Peyer's patch (tissue), 4 donors: ENCODE measurements at regions not wholly inside any gene's neighbourhood (a gene's known extent, or its start where the extent isn't known, plus 50 kb on each side); places are given as distances from the start of the nearest gene placed in this dataset.
A peak's percentile ranks its signal among the peaks of the same experiment; 100 is the strongest.

ENCODE experiments used
- DNase-seq, 3 donors: peaks; one replicate each; pipeline ENCODE4 v3.0.0-alpha.2; 2017 to 2019
- H3K27ac ChIP-seq, 4 donors: fragments of 200-600 bp; sonication (generic); one replicate each; pipeline ENCODE4 v1.5.1; 2016 to 2019
- H3K27me3 ChIP-seq, 2 donors: fragments of 200-600 bp; sonication (generic); one replicate each; pipeline ENCODE4 v1.5.1; 2019
- H3K36me3 ChIP-seq, 3 donors: fragments of 200-600 bp; sonication (generic); one replicate each; pipeline ENCODE4 v1.5.1; 2016 to 2019
- H3K4me1 ChIP-seq, 4 donors: fragments of 200-600 bp; sonication (generic); one replicate each; pipeline ENCODE4 v1.5.1; 2016 to 2019
- H3K4me3 ChIP-seq, 4 donors: fragments of 200-600 bp; sonication (generic); 1 replicate in 3 of 4; 2 replicates in 1 of 4; pipeline ENCODE4 v1.5.1; 2016 to 2019; ENCODE audit warnings: mild to moderate bottlenecking in 1 of 4
- H3K9me3 ChIP-seq, 4 donors: fragments of 200-600 bp; sonication (generic); one replicate each; pipeline ENCODE4 v1.5.1; 2016 to 2019; ENCODE audit warnings: mild to moderate bottlenecking in 1 of 4
- CTCF ChIP-seq, 6 experiments: fragments of 450-650 bp in 4 of 6; fragments of 200-600 bp in 2 of 6; sonication (generic) in 1 of 6; IDR thresholded peaks; one replicate each; pipeline ENCODE4 v1.5.1; 2017 to 2019; ENCODE audit warnings: antibody characterized with exemption in 6 of 6, mild to moderate bottlenecking in 3 of 6, moderate library complexity in 1 of 6
- POLR2A ChIP-seq, 2 donors: fragments of 450-650 bp; IDR thresholded peaks; one replicate each; pipeline ENCODE4 v1.5.1; 2017; ENCODE audit warnings: antibody characterized with exemption in 2 of 2, mild to moderate bottlenecking in 2 of 2, moderate library complexity in 2 of 2

GRCh38 chr9:129356871-129357772 is 179.1 kb upstream of the IER5L start:
- Histone ChIP-seq H3K4me3 (no peak overlapping the region), H3K36me3 (no peaks in the 10 kb centered on the region), H3K4me1 (peaks cover 0 to 8% (median under 1%) of the 10 kb centered on the region in 4 donors), H3K27ac (no peak overlapping the region), H3K9me3 (no peaks in the 10 kb centered on the region), H3K27me3 (peaks cover 0 to 3% of the 10 kb centered on the region in 2 donors)
- TF ChIP-seq CTCF (IDR thresholded peaks at IDR 0.05) (no peak), POLR2A (IDR thresholded peaks at IDR 0.05) (no peak)
- DNase-seq, result no peak

- no peaks in the 10 kb centered on the region for H3K36me3 ChIP-seq
- TF ChIP-seq CTCF (IDR thresholded peaks at IDR 0.05) (no peak), POLR2A (IDR thresholded peaks at IDR 0.05) (no peak)
- H3K4me1 ChIP-seq, result peaks cover 0 to 18% (median 4%) of the 10 kb centered on the region in 4 donors
- no peaks in the 10 kb centered on the region for H3K9me3 ChIP-seq
- H3K27ac ChIP-seq, result no peak overlapping the region
- no peak for DNase-seq
- H3K4me3 ChIP-seq, result no peak overlapping the region
- peaks cover 0 to 8% of the 10 kb centered on the region in 2 donors for H3K27me3 ChIP-seq
Measured at GRCh38 chr9:129355631-129356030, 177.6 kb upstream of the IER5L start.

- H3K4me1 ChIP-seq, result peaks cover 0 to 18% (median 4%) of the 10 kb centered on the region in 4 donors
Measured at GRCh38 chr9:129354498-129354897, 176.4 kb upstream of the IER5L start.

GRCh38 chr9:129353697-129354336 is 175.8 kb upstream of the IER5L start:
- H3K27ac ChIP-seq, result peak overlapping the region in 2 of 4 donors; percentile 67 to 80
- DNase-seq, result no peak
- peaks cover 0 to 18% (median 4%) of the 10 kb centered on the region in 4 donors for H3K4me1 ChIP-seq
- no peaks in the 10 kb centered on the region for H3K36me3 ChIP-seq
- TF ChIP-seq POLR2A (IDR thresholded peaks at IDR 0.05), result no peak
- no peak for TF ChIP-seq CTCF (IDR thresholded peaks at IDR 0.05)
- H3K4me3 ChIP-seq, result no peak overlapping the region
- H3K9me3 ChIP-seq, result no peaks in the 10 kb centered on the region
- H3K27me3 ChIP-seq, result peaks cover 0 to 8% of the 10 kb centered on the region in 2 donors

More at GRCh38 chr9:129354498-129354897, 176.4 kb upstream of the IER5L start:
- H3K4me3 ChIP-seq, result no peak overlapping the region
- no peak overlapping the region for H3K27ac ChIP-seq
- H3K9me3 ChIP-seq, result no peaks in the 10 kb centered on the region
- DNase-seq, result no peak
- TF ChIP-seq POLR2A (IDR thresholded peaks at IDR 0.05) (no peak), CTCF (IDR thresholded peaks at IDR 0.05) (no peak)
- peaks cover 0 to 8% of the 10 kb centered on the region in 2 donors for H3K27me3 ChIP-seq
- no peaks in the 10 kb centered on the region for H3K36me3 ChIP-seq

GRCh38 chr9:129352146-129352865 is 174.2 kb upstream of the IER5L start:
- Histone ChIP-seq H3K9me3 (no peaks in the 10 kb centered on the region), H3K27ac (peak overlapping the region; percentile 62 to 80 (median 70)), H3K4me3 (peak overlapping the region; percentile 10 to 52 (median 34)), H3K27me3 (peaks cover 0 to 8% of the 10 kb centered on the region in 2 donors), H3K4me1 (peaks cover 0 to 18% (median 4%) of the 10 kb centered on the region in 4 donors), H3K36me3 (no peaks in the 10 kb centered on the region)
- TF ChIP-seq POLR2A (IDR thresholded peaks at IDR 0.05) (no peak), CTCF (IDR thresholded peaks at IDR 0.05) (no peak)
- DNase-seq, result no peak
